SK-N-SH (cell line): ENCODE measurements at regions not wholly inside any gene's neighbourhood (a gene's known extent, or its start where the extent isn't known, plus 50 kb on each side); places are given as distances from the start of the nearest gene placed in this dataset.
A peak's percentile ranks its signal among the peaks of the same experiment; 100 is the strongest.

ENCODE experiments used
- CTCF ChIA-PET: fragments of 300-600, 350-600 bp; formaldehyde crosslinking; extraction: SDS; loops from one replicate; lab custom pipeline; 2021; lab: Yijun Ruan, JAX
- POLR2A ChIA-PET: fragments of 350-600 bp; sonication (Branson Sonifier 250); formaldehyde crosslinking; extraction: SDS; loops from one replicate; lab custom pipeline; 2020; ENCODE audit warnings: antibody characterized with exemption, inconsistent platforms; lab: Yijun Ruan, JAX
- DNase-seq: peaks from one replicate; pipeline ENCODE4 v3.0.0; 2012
- H2AFZ ChIP-seq: fragments of 200-600 bp; sonication (generic); 2 replicates; pipeline ENCODE4 v1.8.1; 2016; ENCODE audit warnings: antibody characterized with exemption, mild to moderate bottlenecking, low read depth
- H3F3A ChIP-seq: fragments of 200-600 bp; sonication (generic); replicated peaks from 2 replicates; pipeline ENCODE3; 2016; ENCODE audit warnings: antibody characterized with exemption, mild to moderate bottlenecking; ENCODE audit not compliant: insufficient read depth
- H3K27ac ChIP-seq, 2 experiments: fragments of 200-500 bp in 1 of 2; fragments of 200-600 bp in 1 of 2; sonication (Bioruptor generic) in 1 of 2; sonication (generic), shearing (Covaris generic) in 1 of 2; 2 replicates each; pipeline versions ENCODE4 v1.5.1 to v1.6.1; 2014 to 2016; ENCODE audit warnings: low read depth in 2 of 2, inconsistent platforms in 1 of 2, low read length in 1 of 2, mild to moderate bottlenecking in 1 of 2, mixed read lengths in 1 of 2
- H3K27me3 ChIP-seq: fragments of 200-600 bp; sonication (generic), shearing (Covaris generic); 2 replicates; pipeline ENCODE4 v1.6.1; 2016; ENCODE audit warnings: mixed run types; ENCODE audit not compliant: insufficient read depth
- H3K36me3 ChIP-seq, 2 experiments: fragments of 200-500 bp in 1 of 2; fragments of 200-600 bp in 1 of 2; sonication (Bioruptor generic) in 1 of 2; sonication (generic) in 1 of 2; replicated peaks in 1 of 2; 2 replicates each; pipeline versions ENCODE3 to v1.5.1; 2014 to 2016; ENCODE audit warnings: low read length in 1 of 2, mild to moderate bottlenecking in 1 of 2; ENCODE audit not compliant: insufficient read depth in 2 of 2, control insufficient read depth in 1 of 2
- H3K4me1 ChIP-seq, 2 experiments: fragments of 200-500 bp in 1 of 2; fragments of 200-600 bp in 1 of 2; sonication (Bioruptor generic) in 1 of 2; sonication (generic), shearing (Covaris generic) in 1 of 2; 2 replicates each; pipeline versions ENCODE4 v1.5.1 to v1.6.1; 2014 to 2016; ENCODE audit warnings: low read depth in 1 of 2, low read length in 1 of 2, mixed run types in 1 of 2; ENCODE audit not compliant: insufficient read depth in 2 of 2, control insufficient read depth in 1 of 2
- H3K4me2 ChIP-seq: fragments of 200-600 bp; sonication (generic), shearing (Covaris generic); 2 replicates; pipeline ENCODE4 v1.6.1; 2017; ENCODE audit warnings: mixed run types
- H3K4me3 ChIP-seq, 2 experiments: fragments of 200-500 bp in 1 of 2; fragments of 200-600 bp in 1 of 2; sonication (Bioruptor generic) in 1 of 2; sonication (generic), shearing (Covaris generic) in 1 of 2; 2 replicates each; pipeline versions ENCODE4 v1.5.1 to v1.8.1; 2014 to 2016; ENCODE audit warnings: low read depth in 2 of 2, inconsistent platforms in 1 of 2, low read length in 1 of 2, mild to moderate bottlenecking in 1 of 2, mixed read lengths in 1 of 2, moderate library complexity in 1 of 2
- H3K79me2 ChIP-seq: fragments of 200-600 bp; sonication (generic); 2 replicates; pipeline ENCODE4 v1.8.1; 2017; ENCODE audit warnings: mild to moderate bottlenecking; ENCODE audit not compliant: insufficient read depth
- H3K9ac ChIP-seq: fragments of 200-600 bp; sonication (generic); 2 replicates; pipeline ENCODE4 v1.6.1; 2017; ENCODE audit warnings: mixed run types
- H3K9me2 ChIP-seq: fragments of 200-600 bp; sonication (generic); 2 replicates; pipeline ENCODE4 v1.6.1; 2017; ENCODE audit warnings: mixed run types
- H3K9me3 ChIP-seq: fragments of 200-600 bp; sonication (generic); 2 replicates; pipeline ENCODE4 v1.6.1; 2017; ENCODE audit warnings: mixed run types, mild to moderate bottlenecking, moderate library complexity
- H4K20me1 ChIP-seq: fragments of 200-600 bp; sonication (generic); 2 replicates; pipeline ENCODE4 v1.6.1; 2017; ENCODE audit warnings: mild to moderate bottlenecking, mixed run types; ENCODE audit not compliant: insufficient read depth
- JUND ChIP-seq: IDR thresholded peaks from 2 replicates; pipeline ENCODE4 v1.4.0; 2012
- NRF1 ChIP-seq: IDR thresholded peaks from 2 replicates; pipeline ENCODE4 v1.6.1; 2012; ENCODE audit warnings: low read depth, mild to moderate bottlenecking, low read length
- RCOR1 ChIP-seq: fragments of 150-350 bp; IDR thresholded peaks from 2 replicates; pipeline ENCODE4 v1.6.1; 2017; ENCODE audit warnings: antibody characterized with exemption, low read length
- RFX5 ChIP-seq: IDR thresholded peaks from 2 replicates; pipeline ENCODE4 v1.6.1; 2012; ENCODE audit warnings: mild to moderate bottlenecking, improper control_type of control experiment, low read length
- SIN3A ChIP-seq: IDR thresholded peaks from 2 replicates; pipeline ENCODE4 v1.6.1; 2012; ENCODE audit warnings: low read depth, mild to moderate bottlenecking, low read length, moderate library complexity, borderline replicate concordance
- TCF12 ChIP-seq: IDR thresholded peaks from 2 replicates; pipeline ENCODE4 v1.4.0; 2012
- TEAD4 ChIP-seq: IDR thresholded peaks from 2 replicates; pipeline ENCODE4 v1.4.0; 2012; ENCODE audit warnings: mild to moderate bottlenecking, borderline replicate concordance; ENCODE audit not compliant: insufficient read depth
- WGBS: methylation state at CpG from one replicate; pipeline ENCODE4 v1.1.6; 2017; ENCODE audit warnings: low lambda C conversion rate; 5-methylcytosine and 5-hydroxymethylcytosine counted together
- TF ChIP-seq, protein P1 (sequence below): IDR thresholded peaks from 2 replicates; pipeline ENCODE4 v1.4.0; 2012; ENCODE audit warnings: low read depth
- TF ChIP-seq, protein P2 (sequence below): IDR thresholded peaks from 2 replicates; pipeline ENCODE4 v1.6.1; 2012; ENCODE audit warnings: mild to moderate bottlenecking, low read depth, low read length, moderate library complexity
- TF ChIP-seq, protein P3 (sequence below): fragments of 200-600 bp; sonication (generic); IDR thresholded peaks from 2 replicates; pipeline ENCODE4 v1.6.1; 2017; ENCODE audit warnings: antibody characterized with exemption, mild to moderate bottlenecking, moderate library complexity

DNA sequence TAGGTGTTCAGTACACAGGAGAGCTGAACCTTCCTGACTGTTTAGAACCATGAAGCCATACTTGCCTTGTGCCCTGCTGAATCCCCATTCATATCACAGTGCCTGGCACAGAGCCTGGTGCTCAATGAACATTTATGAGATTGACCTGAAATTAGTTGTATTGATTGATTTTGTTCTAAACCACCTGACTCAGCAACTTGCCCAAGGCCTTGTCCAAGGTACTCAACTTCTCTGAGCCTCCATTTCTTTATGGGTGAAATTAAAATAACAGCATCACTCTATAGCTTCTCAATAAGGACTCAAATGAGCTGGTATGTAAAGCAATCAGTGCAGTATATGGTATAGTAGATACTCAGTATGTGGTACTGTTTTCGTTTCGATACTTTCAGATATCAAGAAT lies 208.1 kb downstream of the SLC39A8 start:
- Histone ChIP-seq H4K20me1 (no peaks in the 10 kb centered on the region), H3K4me1 (peaks cover 0 to 10% of the 10 kb centered on the region in 2 experiments; a peak in 3 of 4 replicates)
- POLR2A ChIA-PET: no interaction called here

DNA sequence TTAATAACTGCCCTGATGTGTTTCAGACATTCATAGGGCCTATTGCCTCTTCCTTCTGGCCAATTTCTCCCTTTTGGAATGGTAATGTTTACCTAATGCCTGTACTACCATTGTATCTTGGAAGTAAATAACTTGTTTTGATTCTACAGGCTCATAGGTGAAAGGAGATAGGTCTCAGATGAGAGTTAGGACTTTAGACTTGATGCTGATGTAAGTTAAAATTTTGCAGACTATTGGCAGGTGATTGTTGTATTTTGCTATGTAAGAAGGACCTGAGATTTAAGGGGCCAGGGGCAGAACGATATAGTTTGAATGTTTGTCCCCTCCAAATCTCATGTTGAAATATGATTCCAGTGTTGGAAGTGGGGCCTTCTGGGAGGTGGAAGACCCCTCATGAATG lies 215.5 kb downstream of the SLC39A8 start:
- Histone ChIP-seq H3K9ac (no peak overlapping the region), H4K20me1 (no peaks in the 10 kb centered on the region), H3K36me3 (no peaks in the 10 kb centered on the region), H3F3A (no peaks in the 10 kb centered on the region), H3K79me2 (no peaks in the 10 kb centered on the region), H3K4me2 (no peak overlapping the region), H3K27ac (no peak overlapping the region), H2AFZ (no peak overlapping the region), H3K9me3 (no peaks in the 10 kb centered on the region; the same call in 1 of the 2 replicates), H3K4me3 (no peak overlapping the region), H3K9me2 (no peaks in the 10 kb centered on the region), H3K4me1 (no peaks in the 10 kb centered on the region), H3K27me3 (no peaks in the 10 kb centered on the region)
- POLR2A ChIA-PET: no interaction called here
- CTCF ChIA-PET: no interaction called here
- no peak for DNase-seq
- WGBS: 46% methylated on average over 1 of the region's 1 CpG
- TF ChIP-seq TEAD4: no peak
- TF ChIP-seq TCF12: no peak
- TF ChIP-seq, protein P1, sequence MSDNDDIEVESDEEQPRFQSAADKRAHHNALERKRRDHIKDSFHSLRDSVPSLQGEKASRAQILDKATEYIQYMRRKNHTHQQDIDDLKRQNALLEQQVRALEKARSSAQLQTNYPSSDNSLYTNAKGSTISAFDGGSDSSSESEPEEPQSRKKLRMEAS: no peak
- TF ChIP-seq SIN3A: no peak
- TF ChIP-seq RCOR1: no peak
- no peak for TF ChIP-seq NRF1

More for the DNA sequence above, 208.1 kb downstream of the SLC39A8 start:
- no peaks in the 10 kb centered on the region for H3K9me2 ChIP-seq
- peaks cover 10% of the 10 kb centered on the region for H3F3A ChIP-seq
- no peak overlapping the region for H3K4me3 ChIP-seq
- no peak overlapping the region for H3K9ac ChIP-seq
- no peak overlapping the region for H3K27ac ChIP-seq
- CTCF ChIA-PET: no interaction called here
- TF ChIP-seq, protein P2, sequence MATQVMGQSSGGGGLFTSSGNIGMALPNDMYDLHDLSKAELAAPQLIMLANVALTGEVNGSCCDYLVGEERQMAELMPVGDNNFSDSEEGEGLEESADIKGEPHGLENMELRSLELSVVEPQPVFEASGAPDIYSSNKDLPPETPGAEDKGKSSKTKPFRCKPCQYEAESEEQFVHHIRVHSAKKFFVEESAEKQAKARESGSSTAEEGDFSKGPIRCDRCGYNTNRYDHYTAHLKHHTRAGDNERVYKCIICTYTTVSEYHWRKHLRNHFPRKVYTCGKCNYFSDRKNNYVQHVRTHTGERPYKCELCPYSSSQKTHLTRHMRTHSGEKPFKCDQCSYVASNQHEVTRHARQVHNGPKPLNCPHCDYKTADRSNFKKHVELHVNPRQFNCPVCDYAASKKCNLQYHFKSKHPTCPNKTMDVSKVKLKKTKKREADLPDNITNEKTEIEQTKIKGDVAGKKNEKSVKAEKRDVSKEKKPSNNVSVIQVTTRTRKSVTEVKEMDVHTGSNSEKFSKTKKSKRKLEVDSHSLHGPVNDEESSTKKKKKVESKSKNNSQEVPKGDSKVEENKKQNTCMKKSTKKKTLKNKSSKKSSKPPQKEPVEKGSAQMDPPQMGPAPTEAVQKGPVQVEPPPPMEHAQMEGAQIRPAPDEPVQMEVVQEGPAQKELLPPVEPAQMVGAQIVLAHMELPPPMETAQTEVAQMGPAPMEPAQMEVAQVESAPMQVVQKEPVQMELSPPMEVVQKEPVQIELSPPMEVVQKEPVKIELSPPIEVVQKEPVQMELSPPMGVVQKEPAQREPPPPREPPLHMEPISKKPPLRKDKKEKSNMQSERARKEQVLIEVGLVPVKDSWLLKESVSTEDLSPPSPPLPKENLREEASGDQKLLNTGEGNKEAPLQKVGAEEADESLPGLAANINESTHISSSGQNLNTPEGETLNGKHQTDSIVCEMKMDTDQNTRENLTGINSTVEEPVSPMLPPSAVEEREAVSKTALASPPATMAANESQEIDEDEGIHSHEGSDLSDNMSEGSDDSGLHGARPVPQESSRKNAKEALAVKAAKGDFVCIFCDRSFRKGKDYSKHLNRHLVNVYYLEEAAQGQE: peak; percentile 88
- TF ChIP-seq TCF12: no peak
- TF ChIP-seq RFX5: no peak
- TF ChIP-seq JUND: no peak
- TF ChIP-seq, protein P3, sequence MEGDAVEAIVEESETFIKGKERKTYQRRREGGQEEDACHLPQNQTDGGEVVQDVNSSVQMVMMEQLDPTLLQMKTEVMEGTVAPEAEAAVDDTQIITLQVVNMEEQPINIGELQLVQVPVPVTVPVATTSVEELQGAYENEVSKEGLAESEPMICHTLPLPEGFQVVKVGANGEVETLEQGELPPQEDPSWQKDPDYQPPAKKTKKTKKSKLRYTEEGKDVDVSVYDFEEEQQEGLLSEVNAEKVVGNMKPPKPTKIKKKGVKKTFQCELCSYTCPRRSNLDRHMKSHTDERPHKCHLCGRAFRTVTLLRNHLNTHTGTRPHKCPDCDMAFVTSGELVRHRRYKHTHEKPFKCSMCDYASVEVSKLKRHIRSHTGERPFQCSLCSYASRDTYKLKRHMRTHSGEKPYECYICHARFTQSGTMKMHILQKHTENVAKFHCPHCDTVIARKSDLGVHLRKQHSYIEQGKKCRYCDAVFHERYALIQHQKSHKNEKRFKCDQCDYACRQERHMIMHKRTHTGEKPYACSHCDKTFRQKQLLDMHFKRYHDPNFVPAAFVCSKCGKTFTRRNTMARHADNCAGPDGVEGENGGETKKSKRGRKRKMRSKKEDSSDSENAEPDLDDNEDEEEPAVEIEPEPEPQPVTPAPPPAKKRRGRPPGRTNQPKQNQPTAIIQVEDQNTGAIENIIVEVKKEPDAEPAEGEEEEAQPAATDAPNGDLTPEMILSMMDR: no peak
- H3K4me2 ChIP-seq: no peak overlapping the region
- no peak for DNase-seq
- H3K27me3 ChIP-seq: no peaks in the 10 kb centered on the region
- no peak overlapping the region for H2AFZ ChIP-seq
- 90% methylated on average over 2 of the region's 2 CpGs for WGBS
- H3K36me3 ChIP-seq: no peaks in the 10 kb centered on the region
- no peaks in the 10 kb centered on the region; the same call in 1 of the 2 replicates for H3K9me3 ChIP-seq
- no peaks in the 10 kb centered on the region for H3K79me2 ChIP-seq
